Neural cell (in vitro differentiated cells): ENCODE measurements at regions not wholly inside any gene's neighbourhood (a gene's known extent, or its start where the extent isn't known, plus 50 kb on each side); places are given as distances from the start of the nearest gene placed in this dataset.

Experiments
- H2AFZ ChIP-seq: fragments of 200-600, 300-800 bp; sonication (generic), shearing (Covaris generic); 2 replicates; pipeline ENCODE4 v1.6.0; 2014; ENCODE audit warnings: low read depth, mild to moderate bottlenecking, antibody characterized with exemption, low read length, moderate library complexity
- H3F3A ChIP-seq: fragments of 200-600 bp; shearing (Covaris generic); 2 replicates; pipeline ENCODE4 v1.6.1; 2016; ENCODE audit warnings: mild to moderate bottlenecking, moderate library complexity, mixed read lengths, antibody characterized with exemption, low read length; ENCODE audit not compliant: insufficient read depth, poor library complexity, severe bottlenecking
- H3K27ac ChIP-seq: fragments of 200-600, 300-800 bp; sonication (generic), shearing (Covaris generic); 2 replicates; pipeline ENCODE4 v1.5.1; 2014; ENCODE audit warnings: mild to moderate bottlenecking, low read length, moderate library complexity
- H3K27me3 ChIP-seq: fragments of 300-800, 200-600 bp; sonication (generic), shearing (Covaris generic); 2 replicates; pipeline ENCODE4 v1.6.0; 2014; ENCODE audit warnings: mild to moderate bottlenecking, low read depth, low read length, moderate library complexity; ENCODE audit not compliant: insufficient read depth
- H3K36me3 ChIP-seq: fragments of 300-800, 200-600 bp; sonication (generic), shearing (Covaris generic); 2 replicates; pipeline ENCODE4 v1.5.1; 2014; ENCODE audit warnings: mild to moderate bottlenecking, antibody characterized with exemption, low read length, moderate library complexity; ENCODE audit not compliant: insufficient read depth
- H3K4me2 ChIP-seq: fragments of 300-800, 200-600 bp; sonication (generic), shearing (Covaris generic); 2 replicates; pipeline ENCODE4 v1.6.0; 2014; ENCODE audit warnings: mild to moderate bottlenecking, low read length
- H3K4me3 ChIP-seq: fragments of 300-800, 200-600 bp; sonication (generic), shearing (Covaris generic); 2 replicates; pipeline ENCODE4 v1.5.1; 2014; ENCODE audit warnings: mild to moderate bottlenecking, low read length, moderate library complexity
- H3K79me2 ChIP-seq: fragments of 200-600 bp; shearing (Covaris generic); replicated peaks from 2 replicates; pipeline ENCODE4 v1.6.0; 2014; ENCODE audit warnings: mild to moderate bottlenecking, low read length, moderate library complexity; ENCODE audit not compliant: insufficient read depth
- H3K9ac ChIP-seq: fragments of 300-800, 200-600 bp; sonication (generic), shearing (Covaris generic); 2 replicates; pipeline ENCODE4 v1.6.1; 2016; ENCODE audit warnings: mild to moderate bottlenecking, low read length, mixed read lengths
- H3K9me2 ChIP-seq: fragments of 200-600 bp; shearing (Covaris generic); 2 replicates; pipeline ENCODE4 v1.6.1; 2016; ENCODE audit warnings: mild to moderate bottlenecking, low read length, mixed read lengths; ENCODE audit not compliant: insufficient read depth
- H3K9me3 ChIP-seq: fragments of 200-600, 300-800 bp; sonication (generic), shearing (Covaris generic); 2 replicates; pipeline ENCODE4 v1.6.1; 2016; ENCODE audit warnings: mild to moderate bottlenecking, mixed run types, low read length, moderate library complexity, mixed read lengths
- H4K20me1 ChIP-seq: fragments of 200-600 bp; shearing (Covaris generic); 2 replicates; pipeline ENCODE4 v1.6.1; 2016; ENCODE audit warnings: mild to moderate bottlenecking, mixed run types; ENCODE audit not compliant: insufficient read depth
- CTCF ChIP-seq: fragments of 450-650 bp; IDR thresholded peaks from 2 replicates; pipeline ENCODE4 v1.5.1; 2014; ENCODE audit warnings: antibody characterized with exemption, mild to moderate bottlenecking, moderate library complexity; ENCODE audit not compliant: poor library complexity, severe bottlenecking
- EP300 ChIP-seq: fragments of 450-650 bp; conservative IDR thresholded peaks from 2 replicates; pipeline ENCODE4 v1.6.1; 2014; ENCODE audit warnings: antibody characterized with exemption, mild to moderate bottlenecking, moderate library complexity; ENCODE audit not compliant: poor library complexity, severe bottlenecking
- EZH2 ChIP-seq: fragments of 200-600, 300-800 bp; shearing (Covaris generic), sonication (generic); IDR thresholded peaks from 2 replicates; pipeline ENCODE4 v1.6.1; 2014; ENCODE audit warnings: antibody characterized with exemption, low read length, borderline replicate concordance, mild to moderate bottlenecking; ENCODE audit not compliant: insufficient read depth, poor library complexity, severe bottlenecking
- MXI1 ChIP-seq: fragments of 450-650 bp; conservative IDR thresholded peaks from 2 replicates; pipeline ENCODE4 v1.6.1; 2014; ENCODE audit warnings: antibody characterized with exemption, mild to moderate bottlenecking; ENCODE audit not compliant: poor library complexity, severe bottlenecking
- POLR2AphosphoS5 ChIP-seq: IDR thresholded peaks from 2 replicates; pipeline ENCODE4 v1.6.1; 2012
- RAD21 ChIP-seq: fragments of 450-650 bp; conservative IDR thresholded peaks from 2 replicates; pipeline ENCODE4 v1.6.1; 2014; ENCODE audit warnings: antibody characterized with exemption, mild to moderate bottlenecking, moderate library complexity
- REST ChIP-seq: IDR thresholded peaks from 2 replicates; pipeline ENCODE4 v1.6.1; 2012; ENCODE audit warnings: borderline replicate concordance
- SMC3 ChIP-seq: fragments of 450-650 bp; conservative IDR thresholded peaks from 2 replicates; pipeline ENCODE4 v1.6.1; 2014; ENCODE audit warnings: antibody characterized with exemption, mild to moderate bottlenecking, moderate library complexity; ENCODE audit not compliant: poor library complexity
- TAF1 ChIP-seq: IDR thresholded peaks from 2 replicates; pipeline ENCODE4 v1.6.1; 2012; ENCODE audit warnings: low read depth

- H3K9ac ChIP-seq: no peak overlapping the region
- H3K79me2 ChIP-seq: no peaks in the 10 kb centered on the region
- H3K27me3 ChIP-seq: no peaks in the 10 kb centered on the region
- H3K4me3 ChIP-seq: no peak overlapping the region
- no peak overlapping the region for H2AFZ ChIP-seq
- no peaks in the 10 kb centered on the region for H3K9me3 ChIP-seq
- no peak overlapping the region for H3K27ac ChIP-seq
- H3K9me2 ChIP-seq: no peaks in the 10 kb centered on the region
- H3K4me2 ChIP-seq: no peak overlapping the region
- no peaks in the 10 kb centered on the region for H3K36me3 ChIP-seq
- no peaks in the 10 kb centered on the region for H4K20me1 ChIP-seq
- no peaks in the 10 kb centered on the region for H3F3A ChIP-seq
- TF ChIP-seq EZH2: no peak
- TF ChIP-seq RAD21: no peak
- no peak for TF ChIP-seq REST
- TF ChIP-seq SMC3: no peak
- no peak for TF ChIP-seq TAF1
- TF ChIP-seq CTCF: no peak
- peak; percentile 60 for TF ChIP-seq POLR2AphosphoS5
- TF ChIP-seq MXI1: no peak
- peak; percentile 22 for TF ChIP-seq EP300
Observed at GRCh38 chr13:88862095-88862620, 1191.0 kb downstream of the SLITRK5 start.

- Histone ChIP-seq H3K4me3 (no peak overlapping the region), H3K36me3 (no peaks in the 10 kb centered on the region), H4K20me1 (no peaks in the 10 kb centered on the region), H3F3A (no peaks in the 10 kb centered on the region), H3K9ac (no peak overlapping the region), H3K9me3 (no peaks in the 10 kb centered on the region), H3K4me2 (no peak overlapping the region), H3K27me3 (no peaks in the 10 kb centered on the region), H2AFZ (no peak overlapping the region), H3K9me2 (no peaks in the 10 kb centered on the region), H3K27ac (no peak overlapping the region), H3K79me2 (no peaks in the 10 kb centered on the region)
- no peak for TF ChIP-seq SMC3
- no peak for TF ChIP-seq CTCF
- no peak for TF ChIP-seq MXI1
- no peak for TF ChIP-seq EP300
Observed at GRCh38 chr13:88863116-88863515, 1191.9 kb downstream of the SLITRK5 start.
